HG03139 (cell line): ENCODE measurements at regions not wholly inside any gene's neighbourhood (a gene's known extent, or its start where the extent isn't known, plus 50 kb on each side); places are given as distances from the start of the nearest gene placed in this dataset.

Experiments
- ATAC-seq: cut with Tn5 transposase; IDR thresholded peaks from one replicate; pipeline ENCODE4 v1.9.1; 2021; ENCODE audit not compliant: unreplicated experiment

DNA sequence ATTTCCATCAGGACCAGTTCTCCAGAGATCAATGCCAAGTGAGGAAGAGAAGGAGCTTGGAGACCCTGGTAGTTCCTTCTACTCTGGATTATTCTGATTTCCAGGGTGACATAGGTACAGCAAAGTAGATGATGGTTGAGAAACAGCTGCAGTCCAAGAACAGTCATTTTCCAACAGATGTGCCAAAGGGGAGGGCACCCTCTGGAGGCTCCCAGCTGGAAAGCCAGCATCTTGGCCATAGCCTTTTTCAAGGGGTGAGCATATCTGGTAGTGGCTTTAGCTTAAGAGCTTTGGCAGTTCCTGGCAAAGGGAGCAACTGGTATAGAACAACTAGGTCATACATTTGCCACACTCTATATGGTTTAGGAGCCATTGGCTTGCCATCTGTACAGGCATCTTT lies 492.7 kb downstream of the RASEF start:
- ATAC-seq = no peak

DNA sequence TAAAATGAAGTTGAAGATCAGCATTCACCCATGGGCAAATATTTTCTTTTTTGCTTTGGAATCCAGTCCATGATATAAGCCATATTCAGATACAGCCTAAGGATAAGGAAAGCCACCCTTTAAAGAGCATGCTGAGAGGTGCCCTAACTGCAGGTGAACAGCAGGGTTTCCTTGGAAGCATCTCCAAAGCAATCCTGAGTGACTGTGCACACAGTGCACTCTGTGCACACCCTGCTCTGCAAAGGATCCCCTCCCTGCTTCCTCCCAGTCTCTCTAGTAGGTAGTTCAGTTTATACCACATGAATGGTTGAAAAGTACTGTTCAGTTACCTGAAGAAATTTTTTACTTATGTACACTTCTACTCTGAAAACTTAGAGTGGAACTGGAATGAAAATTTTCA lies 491.4 kb downstream of the RASEF start:
- ATAC-seq = no peak

- no peak for ATAC-seq
These were observed 490.8 kb downstream of the RASEF start for GRCh38 chr9:82572146-82572545.

DNA sequence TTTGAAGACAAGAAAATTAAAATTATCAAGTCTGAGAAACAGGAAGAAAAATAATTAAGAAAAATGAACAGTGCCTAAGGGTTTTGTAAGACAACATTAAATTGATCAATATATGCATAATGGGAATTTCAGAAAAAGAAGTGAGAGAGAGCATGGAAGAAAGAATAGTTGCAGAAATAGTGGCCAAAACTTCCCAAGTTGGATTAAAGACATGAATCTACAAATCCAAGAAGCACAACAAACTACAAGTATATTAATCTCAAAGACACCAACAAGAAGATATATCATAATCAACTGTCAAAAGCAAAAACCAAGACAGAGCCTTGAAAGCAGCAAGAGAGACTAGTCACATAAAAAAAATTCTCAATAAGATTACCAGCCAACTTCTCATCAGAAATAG lies 488.0 kb downstream of the RASEF start:
- no peak for ATAC-seq

GRCh38 chr9:82580921-82581320 lies 482.0 kb downstream of the RASEF start:
- no peak for ATAC-seq

GRCh38 chr9:82581516-82581915 lies 481.4 kb downstream of the RASEF start:
- ATAC-seq = no peak

DNA sequence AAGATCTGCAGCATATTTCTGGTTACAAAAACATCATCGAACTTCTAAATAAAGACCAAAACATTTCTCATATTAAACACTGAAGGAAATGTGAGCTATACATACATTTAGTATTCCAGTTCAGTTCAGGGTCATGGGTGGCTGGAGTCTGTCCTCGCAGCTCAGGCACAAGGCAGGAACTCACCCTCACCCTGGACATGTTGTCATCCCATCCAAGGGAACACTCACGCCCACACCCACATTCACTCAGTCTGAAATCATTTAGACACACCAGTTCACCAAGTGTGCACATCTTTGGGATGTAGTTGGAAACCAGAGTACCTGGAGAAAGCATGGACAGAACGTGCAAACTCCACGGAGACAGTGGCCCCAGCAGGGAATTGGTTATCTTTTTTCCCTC lies 481.0 kb downstream of the RASEF start:
- no peak for ATAC-seq

GRCh38 chr9:82582693-82583092 lies 480.2 kb downstream of the RASEF start:
- ATAC-seq = no peak

DNA sequence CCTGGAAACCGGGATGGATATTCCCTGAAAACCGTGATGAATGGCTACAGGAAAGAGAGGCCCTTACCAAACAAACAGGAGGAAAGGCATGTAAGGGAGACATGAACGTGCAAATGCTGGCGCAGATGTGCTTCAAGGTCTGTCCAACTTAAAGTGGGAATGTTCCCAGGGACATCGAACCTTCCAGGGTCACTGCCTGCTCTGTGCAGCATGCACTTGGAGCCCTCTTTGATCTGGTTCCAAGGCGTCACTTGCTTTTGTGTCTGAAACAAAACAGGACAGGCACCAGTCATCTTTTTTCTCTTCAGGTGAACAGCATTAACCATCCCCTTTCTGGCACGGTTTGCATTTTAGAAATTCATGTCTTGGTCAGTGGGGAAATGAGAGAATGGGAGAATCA lies 479.4 kb downstream of the RASEF start:
- ATAC-seq = no peak

GRCh38 chr9:82584349-82584863 lies 478.5 kb downstream of the RASEF start:
- ATAC-seq = no peak

GRCh38 chr9:82586918-82587356 lies 476.0 kb downstream of the RASEF start:
- ATAC-seq = no peak

DNA sequence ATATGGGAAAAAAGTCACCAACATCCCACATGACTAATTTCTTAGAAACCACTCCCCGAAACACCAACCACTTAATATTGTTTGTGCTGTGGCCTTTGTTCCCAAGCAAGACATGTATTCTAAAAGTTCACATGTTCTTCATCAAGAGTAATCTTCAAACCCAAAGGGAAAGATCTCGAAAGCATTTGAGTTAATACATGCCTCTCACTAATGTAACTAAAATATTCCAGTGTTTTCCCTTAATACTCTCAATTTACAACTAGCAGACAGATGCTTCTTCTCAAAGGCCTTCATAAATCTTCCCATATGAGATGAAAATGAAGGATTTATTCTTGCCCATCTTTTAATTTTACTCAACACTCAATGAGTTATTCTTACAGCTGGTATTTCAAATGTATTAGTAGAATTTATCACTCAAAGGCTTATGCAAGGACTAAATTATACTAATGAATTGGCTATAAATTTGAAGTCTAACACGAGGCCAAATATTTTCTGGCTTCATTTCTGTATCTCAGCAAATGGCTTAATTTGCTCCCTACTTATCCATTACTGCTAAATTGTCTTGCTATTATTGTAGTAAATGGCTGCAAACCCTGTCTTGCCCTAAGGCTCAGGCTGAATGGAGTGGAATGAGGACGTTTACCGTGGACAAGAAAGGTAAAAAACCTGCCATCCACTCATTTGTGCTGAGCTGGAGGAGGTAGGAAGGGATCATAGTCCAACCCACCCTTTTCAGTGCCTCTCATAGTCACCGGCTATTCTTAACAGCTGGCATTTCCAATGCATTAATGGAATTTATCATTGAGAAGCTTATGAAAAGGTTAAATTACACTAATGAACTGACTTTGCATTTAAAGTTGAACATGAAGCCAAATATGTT lies 474.4 kb downstream of the RASEF start:
- ATAC-seq = no peak

GRCh38 chr9:82590845-82591244 lies 472.1 kb downstream of the RASEF start:
- ATAC-seq = no peak

GRCh38 chr9:82593501-82593900 lies 469.4 kb downstream of the RASEF start:
- ATAC-seq = no peak

DNA sequence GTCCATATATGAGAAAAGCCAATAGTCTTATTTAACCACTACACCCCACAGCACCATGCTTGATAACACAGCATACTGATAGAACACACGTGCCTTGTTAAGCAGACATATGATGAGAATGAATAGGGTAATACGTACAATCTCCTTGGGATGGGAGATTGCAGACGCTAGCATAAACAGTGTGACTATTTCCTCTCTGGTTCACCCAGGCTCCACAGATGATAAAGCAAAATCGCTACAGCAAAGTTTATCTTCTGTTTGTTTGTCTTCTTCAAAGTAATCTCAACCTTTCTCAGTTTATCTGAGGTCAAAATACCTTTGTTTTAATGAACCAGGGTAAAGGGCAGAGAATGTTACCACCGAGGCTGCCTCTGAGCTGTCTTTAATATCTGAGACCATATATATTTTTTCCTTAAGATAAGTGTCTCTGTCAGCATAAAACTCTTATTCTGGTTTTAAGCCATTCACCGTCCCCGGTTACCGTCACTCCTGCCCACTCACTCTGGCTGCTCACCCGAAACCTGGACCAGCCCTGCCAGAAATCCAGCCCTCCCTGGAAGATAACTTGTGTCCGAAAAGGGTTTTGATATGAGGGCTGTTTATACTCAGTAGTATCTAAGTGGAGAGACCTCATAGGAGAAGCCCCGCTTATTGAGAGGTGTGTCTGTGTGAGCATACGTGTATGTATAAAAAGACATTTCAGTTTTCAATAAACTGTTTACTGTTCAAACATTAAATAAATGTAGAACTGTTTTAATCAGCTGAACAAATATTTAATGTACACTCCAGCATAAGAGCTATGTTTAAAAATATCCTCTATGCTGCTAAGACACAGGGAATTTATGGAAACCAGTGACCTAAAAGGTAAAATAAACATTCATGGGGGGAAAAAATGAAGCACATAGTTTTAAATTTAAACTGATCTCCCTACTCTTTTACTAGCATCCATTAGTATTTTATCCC lies 465.4 kb downstream of the RASEF start:
- ATAC-seq = no peak

DNA sequence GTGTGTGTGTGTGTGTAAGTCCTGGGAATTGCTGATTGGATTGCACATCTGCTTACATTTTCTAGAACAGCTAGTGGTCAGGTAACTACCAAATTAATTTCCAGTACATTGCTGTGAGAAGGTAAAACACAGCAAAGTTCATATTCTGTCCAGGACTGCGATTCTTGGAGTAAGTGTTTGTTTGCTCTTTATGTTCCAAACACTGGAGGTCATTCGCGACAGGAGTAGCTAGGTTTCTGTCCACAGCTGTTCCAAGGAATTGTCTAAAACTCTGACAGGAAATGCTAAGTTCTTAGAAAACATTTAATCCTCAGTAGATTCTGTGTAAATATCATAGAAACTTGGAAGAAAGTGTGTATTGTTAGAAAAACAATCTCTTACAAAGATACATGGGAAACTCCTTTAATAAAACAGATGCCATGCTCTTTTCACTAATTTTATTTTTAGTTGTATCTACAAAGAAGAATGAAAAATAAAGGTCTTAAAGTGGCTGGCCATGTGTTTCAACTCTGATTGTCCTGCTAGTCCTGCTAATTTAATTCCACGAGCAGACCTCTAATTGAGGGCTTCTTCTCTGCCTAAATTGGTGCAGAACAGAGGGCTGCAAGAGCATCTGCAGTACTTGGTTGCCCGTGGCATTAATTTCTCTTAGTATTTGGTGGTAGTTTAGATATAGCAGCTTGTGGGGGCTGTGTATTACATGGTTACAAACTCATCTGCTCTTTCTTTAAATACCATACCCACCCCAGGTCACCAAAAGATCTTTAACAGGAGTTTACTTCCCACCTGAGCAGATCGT lies 464.5 kb downstream of the RASEF start:
- no peak for ATAC-seq

DNA sequence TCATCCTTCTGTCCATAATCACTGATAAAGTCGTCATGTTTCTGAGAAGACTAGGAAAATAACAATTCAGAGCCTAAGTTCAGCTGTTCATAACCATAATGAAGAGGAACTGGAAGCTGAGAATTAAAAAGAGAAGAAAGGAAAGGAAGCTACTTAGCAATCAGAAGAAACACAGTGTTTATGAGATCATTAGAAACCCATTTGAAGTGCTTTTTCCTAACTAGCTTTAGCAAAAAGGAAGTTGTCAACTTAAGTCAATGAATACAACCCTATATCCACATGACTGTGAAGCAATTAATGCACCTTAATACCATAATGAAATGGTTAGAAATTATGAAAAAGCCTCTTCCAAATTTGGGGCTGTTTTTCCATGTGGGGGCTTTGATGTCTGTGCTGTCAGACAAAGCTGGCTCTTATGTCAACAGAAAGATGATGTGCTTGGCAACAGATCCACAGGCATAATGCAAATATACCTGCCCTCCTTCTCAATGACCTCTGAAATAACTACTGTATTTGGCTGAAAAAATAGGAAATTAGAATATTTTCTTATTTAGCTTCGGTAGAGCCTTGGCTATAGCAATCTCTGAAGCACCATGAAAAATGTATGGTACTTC lies 463.5 kb downstream of the RASEF start:
- ATAC-seq = no peak

- ATAC-seq = no peak
These were observed 462.2 kb downstream of the RASEF start for GRCh38 chr9:82600536-82601292.

DNA sequence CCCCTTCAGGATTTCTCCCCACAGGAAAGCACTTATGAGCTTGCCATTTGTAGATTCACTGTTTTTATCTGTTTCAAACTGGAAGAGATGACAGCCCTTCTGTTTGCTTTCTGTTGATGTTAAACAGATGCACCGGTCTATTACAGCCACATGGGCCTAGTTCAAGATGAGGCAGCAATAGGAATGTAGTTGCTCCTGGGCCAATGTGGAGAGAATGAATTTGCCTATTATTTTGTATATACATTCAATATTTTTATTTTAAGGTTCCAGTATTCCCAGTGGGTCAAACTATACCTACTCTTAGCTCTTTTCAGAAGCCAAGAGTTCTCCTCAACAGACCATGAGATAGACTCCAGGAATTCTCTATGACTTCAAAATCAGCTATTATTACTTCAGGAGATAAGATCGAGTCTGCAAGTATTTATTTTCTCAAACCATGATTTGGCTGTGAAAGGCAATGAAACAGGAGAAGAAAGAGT lies 461.6 kb downstream of the RASEF start:
- ATAC-seq = no peak
